GM21381 (cell line): ENCODE measurements at regions not wholly inside any gene's neighbourhood (a gene's known extent, or its start where the extent isn't known, plus 50 kb on each side); places are given as distances from the start of the nearest gene placed in this dataset.

Source experiments
- ATAC-seq: cut with Tn5 transposase; IDR thresholded peaks from one replicate; pipeline ENCODE4 v1.9.1; 2021; ENCODE audit warnings: mild to moderate bottlenecking, moderate library complexity; ENCODE audit not compliant: unreplicated experiment

- no peak for ATAC-seq
Measured at GRCh38 chr12:105977652-105978051, 161.1 kb downstream of the NUAK1 start.

GRCh38 chr12:105978276-105978675 lies 160.5 kb downstream of the NUAK1 start:
- ATAC-seq, result no peak

GRCh38 chr12:105978686-105979085 lies 160.1 kb downstream of the NUAK1 start:
- ATAC-seq, result no peak

DNA sequence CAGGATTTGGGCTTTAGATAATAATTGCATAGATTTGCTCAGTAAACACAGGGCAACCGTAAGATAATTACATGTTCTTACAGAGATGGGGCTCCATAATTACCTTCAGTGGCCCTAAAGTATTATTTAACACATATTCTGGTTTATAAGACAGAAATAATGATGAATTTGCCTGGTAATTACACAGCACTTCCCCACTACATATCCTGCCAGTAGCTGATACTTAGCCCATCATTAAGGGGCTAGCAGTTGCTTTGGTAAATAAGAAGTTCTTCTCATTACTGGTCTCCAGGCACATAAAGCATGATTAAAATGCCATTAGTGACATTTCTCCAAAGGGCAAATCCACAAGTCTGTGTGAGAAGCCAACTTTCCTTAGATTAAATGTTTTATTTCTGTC lies 158.7 kb downstream of the NUAK1 start:
- ATAC-seq, result no peak

GRCh38 chr12:105980533-105980932 lies 158.2 kb downstream of the NUAK1 start:
- ATAC-seq, result no peak

GRCh38 chr12:105982022-105982421 lies 156.7 kb downstream of the NUAK1 start:
- no peak for ATAC-seq

GRCh38 chr12:105983622-105984320 lies 155.0 kb downstream of the NUAK1 start:
- ATAC-seq, result no peak

- ATAC-seq, result no peak
Measured at GRCh38 chr12:105985383-105985782, 153.4 kb downstream of the NUAK1 start.

DNA sequence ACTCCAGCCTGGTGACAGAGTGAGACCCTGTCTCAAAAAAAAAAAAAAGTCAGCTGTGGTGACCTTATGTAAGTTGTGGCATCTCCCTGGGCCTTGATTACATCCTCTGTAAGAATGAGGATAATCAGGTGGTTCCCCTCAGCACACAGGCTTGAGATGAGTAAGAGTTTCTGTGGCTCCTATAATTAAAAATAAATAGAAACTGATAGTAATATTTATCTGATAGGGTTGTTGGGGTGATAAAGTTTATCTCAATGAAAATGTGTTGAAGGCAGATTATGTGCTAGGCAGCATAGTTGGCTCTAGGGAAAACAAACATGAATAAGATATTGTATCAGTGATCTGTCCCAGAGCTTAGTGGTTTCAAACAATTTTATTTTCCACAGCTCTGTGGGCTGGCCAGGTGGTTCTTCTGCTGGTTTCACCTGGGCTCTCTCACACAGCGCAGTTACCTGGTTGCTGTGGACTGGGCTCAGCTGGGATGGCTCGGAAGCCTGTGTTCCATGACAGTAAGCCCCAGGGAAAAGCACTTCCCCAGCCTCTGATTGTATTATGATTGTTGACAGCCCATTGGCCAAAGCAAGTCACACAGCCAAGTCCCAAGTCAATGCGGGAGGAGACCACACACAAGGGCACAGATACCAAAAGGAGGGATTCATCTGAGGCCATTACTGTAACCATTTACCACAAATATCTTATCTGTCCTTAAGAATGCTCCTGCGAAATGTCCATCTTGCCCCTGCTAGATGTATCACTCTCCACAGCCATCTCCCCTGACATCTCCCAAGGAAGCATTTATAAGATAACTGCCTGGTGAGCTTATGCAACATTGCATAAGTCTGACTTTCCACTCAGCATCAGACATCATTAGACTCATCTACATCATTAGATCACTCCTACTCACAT lies 151.7 kb downstream of the NUAK1 start:
- no peak for ATAC-seq

DNA sequence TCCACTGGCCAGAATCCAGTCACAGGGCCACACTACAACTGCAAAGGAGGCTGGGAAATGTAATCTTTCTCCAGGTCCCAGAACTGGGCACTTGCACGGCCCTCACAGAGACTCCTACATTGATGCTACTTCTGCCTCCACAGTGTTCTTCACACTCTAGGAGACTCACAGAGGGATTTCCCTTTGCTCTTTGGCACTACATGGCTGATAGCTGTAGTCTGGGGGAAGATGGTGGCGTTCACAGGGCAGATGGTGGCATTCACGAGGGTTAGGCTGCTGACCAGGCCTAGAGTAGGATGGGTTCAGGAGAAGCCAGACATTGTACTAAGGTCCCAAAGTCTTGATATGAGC lies 151.1 kb downstream of the NUAK1 start:
- no peak for ATAC-seq

GRCh38 chr12:105992849-105993740 lies 145.7 kb downstream of the NUAK1 start:
- ATAC-seq, result no peak

DNA sequence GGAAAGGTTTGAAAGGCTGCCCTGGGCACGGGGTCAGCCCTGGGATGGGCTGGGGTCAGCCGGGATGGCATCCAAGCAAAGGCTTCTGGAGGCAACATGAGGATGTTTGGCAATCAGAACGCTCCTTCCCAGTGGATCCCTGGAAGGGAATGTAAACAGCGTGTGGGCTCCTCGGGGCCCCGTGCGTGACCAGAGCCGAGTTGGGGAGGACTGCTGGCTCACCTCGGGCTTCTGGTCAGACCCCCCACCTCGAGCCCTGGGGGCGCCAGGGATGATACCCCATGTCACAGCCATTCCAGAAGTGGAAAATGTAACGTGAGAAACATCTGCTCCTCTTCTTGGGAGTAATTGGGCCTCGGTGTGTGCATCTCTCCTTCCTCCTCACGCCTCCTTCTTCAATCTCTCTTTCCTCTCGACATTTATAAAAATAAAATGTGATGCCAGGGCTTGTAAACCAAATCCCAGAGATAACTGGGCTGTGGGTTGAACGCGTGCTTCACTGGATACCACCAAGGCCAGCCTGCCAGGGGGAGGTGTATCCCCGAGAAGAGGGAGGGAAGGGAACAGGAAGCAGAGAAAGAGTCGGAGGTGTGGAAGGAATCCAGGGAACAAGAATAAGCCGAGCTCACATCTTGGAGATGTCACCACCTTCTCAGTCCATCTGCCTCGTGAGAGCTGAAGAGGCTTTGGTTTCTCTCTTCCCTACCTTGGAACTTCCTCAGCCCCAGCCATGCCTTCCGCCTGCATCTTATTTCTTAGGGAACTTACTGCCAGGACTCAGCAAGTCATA lies 144.8 kb downstream of the NUAK1 start:
- ATAC-seq, result no peak

GRCh38 chr12:105995961-105996431 lies 142.8 kb downstream of the NUAK1 start:
- no peak for ATAC-seq

GRCh38 chr12:105998561-105998960 lies 140.2 kb downstream of the NUAK1 start:
- no peak for ATAC-seq

- no peak for ATAC-seq
Measured at GRCh38 chr12:106000382-106001104, 138.2 kb downstream of the NUAK1 start.

DNA sequence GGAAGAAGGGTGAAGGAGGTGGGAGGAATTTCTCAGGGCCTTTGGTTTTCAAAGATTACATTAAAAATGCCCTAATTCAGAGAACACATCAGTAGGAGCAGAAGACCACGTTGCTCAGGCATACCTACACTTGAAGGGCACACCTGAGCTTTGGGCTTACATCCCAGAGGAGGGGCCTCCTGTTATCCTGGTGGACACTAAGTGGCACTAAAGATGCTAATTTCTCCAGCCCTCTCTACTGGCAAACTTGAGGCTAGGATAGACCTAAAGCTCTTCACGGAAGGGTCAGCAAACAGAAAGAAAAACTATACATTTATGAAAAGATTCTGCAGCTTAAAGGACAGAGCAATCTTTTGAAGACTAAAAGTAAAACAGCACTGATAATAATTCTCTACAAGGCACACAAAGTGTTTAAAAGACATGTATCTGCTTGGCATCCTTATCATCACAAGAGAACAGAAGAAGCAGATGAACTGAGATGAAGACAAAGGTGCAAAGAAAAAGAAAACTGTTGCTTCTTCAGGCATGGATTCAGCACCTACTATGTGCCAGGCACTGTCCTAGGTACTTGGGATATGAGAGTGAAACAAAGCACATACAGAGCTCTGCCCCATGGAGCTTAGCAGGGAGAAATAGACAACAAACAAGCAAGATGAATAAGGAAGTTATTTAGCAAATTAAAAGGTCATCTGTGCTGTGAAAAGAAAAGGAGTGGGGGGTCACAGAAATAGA lies 137.5 kb downstream of the NUAK1 start:
- no peak for ATAC-seq

DNA sequence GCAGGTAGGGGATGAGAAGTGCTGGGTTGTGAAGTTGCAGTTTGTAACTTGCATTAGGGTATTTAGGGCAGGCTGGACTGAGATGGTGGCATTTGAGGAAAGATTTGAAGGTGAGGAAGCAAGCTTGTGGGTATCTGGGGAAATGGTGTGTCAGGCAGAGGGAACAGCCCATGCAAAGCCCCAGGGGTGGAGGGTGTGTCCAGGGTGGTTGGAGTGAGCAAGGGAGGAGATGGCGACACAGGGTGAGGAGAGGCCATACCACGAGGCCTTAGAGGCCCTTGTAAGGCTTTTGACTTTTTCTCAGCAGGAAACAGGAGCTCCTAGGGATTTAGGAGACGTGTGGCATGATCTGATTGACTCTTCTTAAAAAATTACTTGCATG lies 136.9 kb downstream of the NUAK1 start:
- ATAC-seq, result no peak

GRCh38 chr12:106003297-106003696 lies 135.5 kb downstream of the NUAK1 start:
- ATAC-seq, result no peak

- no peak for ATAC-seq
Measured at GRCh38 chr12:106004289-106004688, 134.5 kb downstream of the NUAK1 start.
